ENCODE measurements at regions not wholly inside any gene's neighbourhood (a gene's known extent, or its start where the extent isn't known, plus 50 kb on each side); places are given as distances from the start of the nearest gene placed in this dataset.

GRCh38 chr16:54821731-54822130, 108.9 kb upstream of the IRX5 start:
- no peak overlapping the region for H3K14ac ChIP-seq (ENCODE audit: low read length)
- H3K79me1 ChIP-seq (ENCODE audit: low read length): no peaks in the 10 kb centered on the region
- H3K4ac ChIP-seq (ENCODE audit: low read depth, low read length): no peak overlapping the region
- no peaks in the 10 kb centered on the region for H3K27me3 ChIP-seq (ENCODE audit: insufficient read depth, low read length)
- no peak overlapping the region for H3K4me3 ChIP-seq (ENCODE audit: low read depth, low read length)
- no peak overlapping the region for H4K91ac ChIP-seq (ENCODE audit: low read depth, low read length)
- H3K9ac ChIP-seq (ENCODE audit: low read length): no peak overlapping the region
- H3K36me3 ChIP-seq (ENCODE audit: control insufficient read depth in 1 of 2, insufficient read depth in 2 of 2, low read length in 2 of 2): no peaks in the 10 kb centered on the region
- WGBS (ENCODE audit: extremely low coverage, insufficient coverage, insufficient read length): no CpG with 5 or more reads among the region's 2 CpGs
- no peak overlapping the region for H4K12ac ChIP-seq (ENCODE audit: low read depth, low read length)
- H3K27ac ChIP-seq (ENCODE audit: low read depth, low read length): no peak overlapping the region
- no peak overlapping the region for H2AFZ ChIP-seq (ENCODE audit: insufficient read depth, low read length, poor library complexity)
- H2AK5ac ChIP-seq (ENCODE audit: low read length): no peak overlapping the region
- DNase-seq: no peak
- no peak overlapping the region for H3K18ac ChIP-seq (ENCODE audit: low read length)
- H3K9me3 ChIP-seq (ENCODE audit: insufficient read depth, low read depth, low read length): no peaks in the 10 kb centered on the region
- no peaks in the 10 kb centered on the region for H3K79me2 ChIP-seq (ENCODE audit: control insufficient read depth, insufficient read depth, low read length, poor library complexity)
- H2BK120ac ChIP-seq (ENCODE audit: insufficient read depth, low read length, poor library complexity): no peak overlapping the region
- H2BK5ac ChIP-seq (ENCODE audit: low read depth, low read length, poor library complexity): no peak overlapping the region
- H3K23ac ChIP-seq (ENCODE audit: low read length): no peak overlapping the region
- no peak overlapping the region for H2BK12ac ChIP-seq (ENCODE audit: low read length)
- no peak overlapping the region for H4K8ac ChIP-seq (ENCODE audit: low read depth, low read length)
- peaks cover 2 to 8% of the 10 kb centered on the region in 2 experiments for H3K4me1 ChIP-seq (ENCODE audit: control insufficient read depth in 1 of 2, insufficient read depth in 2 of 2, low read length in 2 of 2)
- H3K4me2 ChIP-seq (ENCODE audit: low read length): no peak overlapping the region

DNA sequence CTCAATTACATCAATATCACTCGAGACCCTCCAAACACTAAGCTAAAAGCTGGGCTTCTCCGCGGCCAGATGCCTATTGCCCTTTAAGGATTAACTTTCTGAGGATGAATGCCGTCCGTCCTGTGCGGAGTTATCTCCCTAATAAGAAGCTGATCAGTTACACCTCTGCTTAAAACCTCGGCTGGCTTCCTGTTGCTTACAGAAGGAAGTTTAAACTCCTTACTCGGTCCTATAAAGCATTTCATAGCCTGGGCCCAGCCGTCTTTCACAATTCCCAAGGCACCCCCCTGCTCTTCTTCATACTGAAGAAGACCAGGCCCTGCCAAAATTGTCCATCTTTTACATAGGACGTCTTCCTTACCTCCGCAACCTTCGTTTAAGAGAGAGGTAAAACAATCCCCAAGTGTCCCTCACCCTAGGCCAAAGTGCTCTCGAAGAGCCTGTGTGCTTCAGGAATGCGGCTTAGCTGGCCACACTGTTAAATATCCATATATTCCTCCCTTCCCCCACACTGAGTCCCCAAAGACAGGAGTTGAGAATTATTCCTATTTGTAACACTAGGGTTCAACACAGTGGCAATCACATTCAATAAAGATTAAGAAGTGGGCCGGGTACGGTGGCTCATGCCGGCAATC, 112.6 kb upstream of the IRX5 start:
- DNase-seq: no peak
- H2AK5ac ChIP-seq (ENCODE audit: low read length): no peak overlapping the region

DNA sequence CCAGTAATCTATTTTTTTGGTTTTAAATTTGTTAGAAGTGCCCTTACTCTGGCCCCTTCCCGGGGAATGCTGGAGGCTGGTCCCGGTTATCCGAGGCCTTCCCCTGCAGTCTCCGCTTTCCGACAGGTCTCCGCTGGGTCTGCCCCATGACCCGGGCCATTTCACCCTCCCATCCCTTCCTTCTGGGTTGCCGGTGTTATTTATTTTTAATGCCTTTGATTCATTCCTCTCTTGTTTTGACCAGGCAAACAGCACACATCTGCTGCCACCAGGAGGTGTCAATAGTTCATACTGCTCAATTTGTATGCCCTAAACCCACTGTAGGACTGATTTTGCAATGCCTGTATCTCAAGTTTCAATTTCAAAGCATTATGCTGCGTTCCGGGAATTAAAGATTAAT, 113.2 kb upstream of the IRX5 start:
- Histone ChIP-seq H3K4me3 (ENCODE audit: low read depth, low read length) (no peak overlapping the region), H2AK5ac (ENCODE audit: low read length) (no peak overlapping the region), H3K36me3 (ENCODE audit: control insufficient read depth in 1 of 2, insufficient read depth in 2 of 2, low read length in 2 of 2) (no peaks in the 10 kb centered on the region), H3K18ac (ENCODE audit: low read length) (no peak overlapping the region), H3K14ac (ENCODE audit: low read length) (no peak overlapping the region), H3K4ac (ENCODE audit: low read depth, low read length) (no peak overlapping the region), H2BK12ac (ENCODE audit: low read length) (no peak overlapping the region), H3K79me1 (ENCODE audit: low read length) (no peaks in the 10 kb centered on the region), H2BK5ac (ENCODE audit: low read depth, low read length, poor library complexity) (no peak overlapping the region), H4K91ac (ENCODE audit: low read depth, low read length) (no peak overlapping the region), H3K27ac (ENCODE audit: low read depth, low read length) (no peak overlapping the region), H3K9me3 (ENCODE audit: insufficient read depth, low read depth, low read length) (no peaks in the 10 kb centered on the region), H3K23ac (ENCODE audit: low read length) (no peak overlapping the region), H3K4me2 (ENCODE audit: low read length) (no peak overlapping the region), H3K79me2 (ENCODE audit: control insufficient read depth, insufficient read depth, low read length, poor library complexity) (no peaks in the 10 kb centered on the region), H3K4me1 (ENCODE audit: control insufficient read depth in 1 of 2, insufficient read depth in 2 of 2, low read length in 2 of 2) (peaks cover 2 to 8% of the 10 kb centered on the region in 2 experiments), H2BK120ac (ENCODE audit: insufficient read depth, low read length, poor library complexity) (no peak overlapping the region), H3K27me3 (ENCODE audit: insufficient read depth, low read length) (no peaks in the 10 kb centered on the region), H4K12ac (ENCODE audit: low read depth, low read length) (no peak overlapping the region), H4K8ac (ENCODE audit: low read depth, low read length) (no peak overlapping the region), H3K9ac (ENCODE audit: low read length) (no peak overlapping the region), H2AFZ (ENCODE audit: insufficient read depth, low read length, poor library complexity) (no peak overlapping the region)
- no CpG with 5 or more reads among the region's 10 CpGs for WGBS (ENCODE audit: extremely low coverage, insufficient coverage, insufficient read length)
- DNase-seq: no peak

More for the DNA sequence above, 112.6 kb upstream of the IRX5 start:
- Histone ChIP-seq H3K18ac (ENCODE audit: low read length) (no peak overlapping the region), H3K27me3 (ENCODE audit: insufficient read depth, low read length) (no peaks in the 10 kb centered on the region), H4K91ac (ENCODE audit: low read depth, low read length) (no peak overlapping the region), H4K12ac (ENCODE audit: low read depth, low read length) (no peak overlapping the region), H4K8ac (ENCODE audit: low read depth, low read length) (no peak overlapping the region), H3K4ac (ENCODE audit: low read depth, low read length) (no peak overlapping the region), H3K79me2 (ENCODE audit: control insufficient read depth, insufficient read depth, low read length, poor library complexity) (no peaks in the 10 kb centered on the region), H3K14ac (ENCODE audit: low read length) (no peak overlapping the region), H2BK120ac (ENCODE audit: insufficient read depth, low read length, poor library complexity) (no peak overlapping the region), H3K4me2 (ENCODE audit: low read length) (no peak overlapping the region), H3K4me3 (ENCODE audit: low read depth, low read length) (no peak overlapping the region), H3K9me3 (ENCODE audit: insufficient read depth, low read depth, low read length) (no peaks in the 10 kb centered on the region), H3K4me1 (ENCODE audit: control insufficient read depth in 1 of 2, insufficient read depth in 2 of 2, low read length in 2 of 2) (peaks cover 2 to 8% of the 10 kb centered on the region in 2 experiments), H3K23ac (ENCODE audit: low read length) (no peak overlapping the region), H2BK12ac (ENCODE audit: low read length) (no peak overlapping the region), H2BK5ac (ENCODE audit: low read depth, low read length, poor library complexity) (no peak overlapping the region), H3K36me3 (ENCODE audit: control insufficient read depth in 1 of 2, insufficient read depth in 2 of 2, low read length in 2 of 2) (no peaks in the 10 kb centered on the region), H3K79me1 (ENCODE audit: low read length) (no peaks in the 10 kb centered on the region), H3K27ac (ENCODE audit: low read depth, low read length) (no peak overlapping the region), H3K9ac (ENCODE audit: low read length) (no peak overlapping the region), H2AFZ (ENCODE audit: insufficient read depth, low read length, poor library complexity) (no peak overlapping the region)
- WGBS (ENCODE audit: extremely low coverage, insufficient coverage, insufficient read length): no CpG with 5 or more reads among the region's 17 CpGs

DNA sequence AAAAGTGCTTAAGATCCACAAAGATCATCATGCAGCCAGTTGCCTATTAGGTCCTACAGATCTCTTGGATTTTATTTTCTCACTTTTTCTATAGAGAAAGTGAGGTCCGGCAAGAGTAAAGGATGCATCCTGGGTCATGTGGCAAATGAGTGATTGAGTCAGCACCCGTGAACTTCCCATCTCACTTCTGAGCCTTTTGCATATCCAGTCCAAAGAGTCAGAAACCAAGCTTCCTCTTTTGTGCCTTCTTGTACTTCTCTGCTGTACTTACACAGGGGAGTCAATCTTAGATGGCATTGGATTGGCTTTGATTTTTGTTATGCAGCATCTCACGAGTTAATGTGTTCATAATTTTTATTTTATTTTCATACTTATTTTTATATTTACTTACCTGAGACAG, 114.2 kb upstream of the IRX5 start:
- Histone ChIP-seq H2BK5ac (ENCODE audit: low read depth, low read length, poor library complexity) (no peak overlapping the region), H3K79me2 (ENCODE audit: control insufficient read depth, insufficient read depth, low read length, poor library complexity) (no peaks in the 10 kb centered on the region)
- no CpG with 5 or more reads among the region's 3 CpGs for WGBS (ENCODE audit: extremely low coverage, insufficient coverage, insufficient read length)

More for the DNA sequence above, 114.2 kb upstream of the IRX5 start:
- Histone ChIP-seq H3K4me2 (ENCODE audit: low read length) (no peak overlapping the region), H3K14ac (ENCODE audit: low read length) (no peak overlapping the region), H4K12ac (ENCODE audit: low read depth, low read length) (no peak overlapping the region), H3K27me3 (ENCODE audit: insufficient read depth, low read length) (no peaks in the 10 kb centered on the region), H3K9ac (ENCODE audit: low read length) (no peak overlapping the region), H2BK12ac (ENCODE audit: low read length) (no peak overlapping the region), H2BK120ac (ENCODE audit: insufficient read depth, low read length, poor library complexity) (no peak overlapping the region), H3K9me3 (ENCODE audit: insufficient read depth, low read depth, low read length) (no peaks in the 10 kb centered on the region), H3K79me1 (ENCODE audit: low read length) (no peaks in the 10 kb centered on the region), H4K8ac (ENCODE audit: low read depth, low read length) (no peak overlapping the region), H4K91ac (ENCODE audit: low read depth, low read length) (no peak overlapping the region), H3K18ac (ENCODE audit: low read length) (no peak overlapping the region), H2AK5ac (ENCODE audit: low read length) (no peak overlapping the region), H3K4me3 (ENCODE audit: low read depth, low read length) (no peak overlapping the region), H3K27ac (ENCODE audit: low read depth, low read length) (no peak overlapping the region), H3K4me1 (ENCODE audit: control insufficient read depth in 1 of 2, insufficient read depth in 2 of 2, low read length in 2 of 2) (peaks cover 2 to 8% of the 10 kb centered on the region in 2 experiments), H2AFZ (ENCODE audit: insufficient read depth, low read length, poor library complexity) (no peak overlapping the region), H3K23ac (ENCODE audit: low read length) (no peak overlapping the region), H3K36me3 (ENCODE audit: control insufficient read depth in 1 of 2, insufficient read depth in 2 of 2, low read length in 2 of 2) (no peaks in the 10 kb centered on the region), H3K4ac (ENCODE audit: low read depth, low read length) (no peak overlapping the region)
- no peak for DNase-seq

Measured in trophoblast cell (in vitro differentiated cells and primary cell).